Neural cell (in vitro differentiated cells): ENCODE measurements at regions not wholly inside any gene's neighbourhood (a gene's known extent, or its start where the extent isn't known, plus 50 kb on each side); places are given as distances from the start of the nearest gene placed in this dataset.

Experiments used
- CTCF ChIP-seq: fragments of 450-650 bp; IDR thresholded peaks from 2 replicates; pipeline ENCODE4 v1.5.1; 2014; ENCODE audit warnings: antibody characterized with exemption, mild to moderate bottlenecking, moderate library complexity; ENCODE audit not compliant: poor library complexity, severe bottlenecking
- EZH2 ChIP-seq: fragments of 200-600, 300-800 bp; shearing (Covaris generic), sonication (generic); IDR thresholded peaks from 2 replicates; pipeline ENCODE4 v1.6.1; 2014; ENCODE audit warnings: antibody characterized with exemption, low read length, borderline replicate concordance, mild to moderate bottlenecking; ENCODE audit not compliant: insufficient read depth, poor library complexity, severe bottlenecking
- MXI1 ChIP-seq: fragments of 450-650 bp; conservative IDR thresholded peaks from 2 replicates; pipeline ENCODE4 v1.6.1; 2014; ENCODE audit warnings: antibody characterized with exemption, mild to moderate bottlenecking; ENCODE audit not compliant: poor library complexity, severe bottlenecking

- TF ChIP-seq CTCF: no peak
- TF ChIP-seq EZH2: no peak
- TF ChIP-seq MXI1: no peak
Observed at GRCh38 chr7:131753620-131754222, 197.3 kb upstream of the PODXL start.
